GM12892 (cell line): ENCODE measurements at regions not wholly inside any gene's neighbourhood (a gene's known extent, or its start where the extent isn't known, plus 50 kb on each side); places are given as distances from the start of the nearest gene placed in this dataset.

Experiments
- POLR2A ChIP-seq: IDR thresholded peaks from 2 replicates; pipeline ENCODE4 v1.6.1; 2011; ENCODE audit warnings: low read depth, low read length, control low read depth
- POLR2AphosphoS5 ChIP-seq: IDR thresholded peaks from 2 replicates; pipeline ENCODE4 v1.6.1; 2011; ENCODE audit warnings: low read depth, low read length, control low read depth
- TAF1 ChIP-seq: IDR thresholded peaks from 2 replicates; pipeline ENCODE4 v1.6.1; 2011; ENCODE audit warnings: low read depth, mild to moderate bottlenecking, control low read depth, low read length, borderline replicate concordance

GRCh38 chr3:22798461-22798860, 404.7 kb upstream of the UBE2E2 start:
- TF ChIP-seq POLR2A = no peak
- no peak for TF ChIP-seq POLR2AphosphoS5
- no peak for TF ChIP-seq TAF1
